ENCODE measurements at regions not wholly inside any gene's neighbourhood (a gene's known extent, or its start where the extent isn't known, plus 50 kb on each side); places are given as distances from the start of the nearest gene placed in this dataset.
"Not testable (repeated sequence)": the region's sequence is repeated elsewhere in the genome, so short reads cannot be mapped to it uniquely, and the experiment has no call there.

GRCh38 chr2:107466241-107466640, 360.5 kb upstream of the RGPD4 start:
- no peak for DNase-seq (ENCODE audit: low spot score)

GRCh38 chr2:107466984-107467773, 359.5 kb upstream of the RGPD4 start:
- no peak for DNase-seq (ENCODE audit: low spot score)

GRCh38 chr2:107469437-107469995, 357.2 kb upstream of the RGPD4 start:
- DNase-seq (ENCODE audit: low spot score) = no peak

- peak; percentile 30 for DNase-seq (ENCODE audit: low spot score)
These were observed 353.5 kb upstream of the RGPD4 start for GRCh38 chr2:107473150-107473549.

- DNase-seq (ENCODE audit: low spot score) = no peak
These were observed 350.8 kb upstream of the RGPD4 start for GRCh38 chr2:107475859-107476258.

- DNase-seq (ENCODE audit: low spot score) = no peak
These were observed 324.2 kb upstream of the RGPD4 start for GRCh38 chr2:107502539-107502938.

GRCh38 chr2:107511970-107512789, 314.5 kb upstream of the RGPD4 start:
- DNase-seq (ENCODE audit: low spot score) = no peak

GRCh38 chr2:107525406-107525805, 301.3 kb upstream of the RGPD4 start:
- peak; percentile 35 for DNase-seq (ENCODE audit: low spot score)

GRCh38 chr2:107529146-107529545, 297.5 kb upstream of the RGPD4 start:
- DNase-seq (ENCODE audit: low spot score) = peak; percentile 2

GRCh38 chr2:107530046-107530445, 296.6 kb upstream of the RGPD4 start:
- DNase-seq (ENCODE audit: low spot score) = no peak

GRCh38 chr2:107534926-107535325, 291.8 kb upstream of the RGPD4 start:
- no peak for DNase-seq (ENCODE audit: low spot score)

GRCh38 chr2:107535905-107536689, 290.6 kb upstream of the RGPD4 start:
- DNase-seq (ENCODE audit: low spot score) = not testable (repeated sequence)

- no peak for DNase-seq (ENCODE audit: low spot score)
These were observed 284.4 kb upstream of the RGPD4 start for GRCh38 chr2:107542314-107542740.

GRCh38 chr2:107543793-107544192, 282.9 kb upstream of the RGPD4 start:
- DNase-seq (ENCODE audit: low spot score) = no peak

- DNase-seq (ENCODE audit: low spot score) = no peak
These were observed 281.6 kb upstream of the RGPD4 start for GRCh38 chr2:107545066-107545465.

GRCh38 chr2:107545851-107546250, 280.8 kb upstream of the RGPD4 start:
- no peak for DNase-seq (ENCODE audit: low spot score)

GRCh38 chr2:107548216-107548615, 278.5 kb upstream of the RGPD4 start:
- no peak for DNase-seq (ENCODE audit: low spot score)

- DNase-seq (ENCODE audit: low spot score) = no peak
These were observed 273.6 kb upstream of the RGPD4 start for GRCh38 chr2:107553046-107553445.

- DNase-seq (ENCODE audit: low spot score) = peak; percentile 25
These were observed 273.2 kb upstream of the RGPD4 start for GRCh38 chr2:107553539-107553938.

GRCh38 chr2:107556038-107556627, 270.6 kb upstream of the RGPD4 start:
- DNase-seq (ENCODE audit: low spot score) = no peak

GRCh38 chr2:107558295-107558694, 268.4 kb upstream of the RGPD4 start:
- DNase-seq (ENCODE audit: low spot score) = no peak

GRCh38 chr2:107569496-107569895, 257.2 kb upstream of the RGPD4 start:
- no peak for DNase-seq (ENCODE audit: low spot score)

Data from kidney tubule cell (primary cell).